Stimulated activated CD4-positive, alpha-beta T cell treated with anti-CD3 and anti-CD28 coated beads, TNF-alpha, amount 100 ng/mL, for 48 hours (primary cell): ENCODE measurements at regions not wholly inside any gene's neighbourhood (a gene's known extent, or its start where the extent isn't known, plus 50 kb on each side); places are given as distances from the start of the nearest gene placed in this dataset.

ENCODE experiments used
- DNase-seq, 3 donors: peaks; one replicate each; pipeline ENCODE4 v3.0.0-alpha.2; 2020; ENCODE audit warnings: low read depth in 3 of 3

GRCh38 chr9:32253731-32254130, 130.7 kb upstream of the ACO1 start:
- DNase-seq = no peak

GRCh38 chr9:32255026-32255425, 129.4 kb upstream of the ACO1 start:
- no peak for DNase-seq

DNA sequence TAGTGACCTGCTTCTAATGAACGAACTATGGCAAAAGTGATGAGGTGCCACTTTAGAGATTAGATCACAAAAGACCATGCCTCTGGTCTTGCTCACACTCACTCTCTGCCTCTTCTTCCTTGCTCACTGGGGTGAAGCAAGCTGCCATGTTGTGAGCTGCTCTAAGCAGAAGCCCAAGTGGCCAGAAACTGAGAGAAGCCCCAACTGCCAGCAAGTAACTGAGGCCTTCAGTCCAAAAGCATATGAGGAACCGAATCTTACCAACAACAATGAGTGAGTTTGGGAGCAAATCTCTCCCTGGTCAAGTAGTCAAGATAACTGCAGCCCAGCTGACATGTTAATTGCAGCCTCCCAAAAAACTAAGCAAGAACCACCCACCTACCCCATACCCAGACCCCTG, 126.0 kb upstream of the ACO1 start:
- no peak for DNase-seq

GRCh38 chr9:32260151-32260862, 124.1 kb upstream of the ACO1 start:
- DNase-seq = no peak

GRCh38 chr9:32264170-32264864, 120.1 kb upstream of the ACO1 start:
- no peak for DNase-seq

GRCh38 chr9:32265037-32265436, 119.4 kb upstream of the ACO1 start:
- no peak for DNase-seq

DNA sequence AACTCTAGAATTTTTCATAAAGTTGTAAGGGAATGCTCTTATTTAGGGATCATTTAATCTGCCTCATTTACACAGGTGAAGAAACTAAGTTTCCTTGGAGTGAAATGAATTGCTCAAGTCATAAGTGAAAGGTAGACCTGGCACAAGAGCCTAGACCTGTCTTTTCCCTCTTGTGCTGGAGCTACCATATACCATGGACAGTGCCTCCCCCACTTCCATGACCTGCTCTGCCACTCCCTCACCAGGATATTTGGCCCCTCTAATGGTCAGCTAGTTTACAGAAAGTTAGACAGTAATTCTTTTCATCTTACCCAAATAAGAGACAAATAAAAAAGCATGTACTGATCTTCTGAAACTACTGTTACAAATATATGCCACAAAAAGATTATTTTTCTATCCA, 105.5 kb upstream of the ACO1 start:
- no peak for DNase-seq

DNA sequence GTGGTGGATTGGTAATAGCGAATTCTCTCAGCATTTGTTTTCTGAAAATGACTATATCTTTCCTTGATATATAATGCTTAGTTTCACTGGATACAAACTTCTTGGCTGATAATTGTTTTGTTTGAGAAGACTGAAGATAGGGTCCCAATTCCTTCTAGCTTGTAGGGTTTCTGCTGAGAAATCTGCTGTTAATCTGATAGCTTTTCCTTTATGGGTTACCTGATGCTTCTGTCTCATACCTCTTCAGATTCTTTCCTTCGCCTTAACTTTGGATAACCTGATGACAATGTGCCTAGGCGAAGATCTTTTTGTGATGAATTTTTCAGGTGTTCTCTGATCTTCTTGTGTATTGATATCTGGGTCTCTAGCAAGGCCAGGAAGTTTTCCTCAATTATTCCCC, 94.7 kb upstream of the ACO1 start:
- DNase-seq = no peak

GRCh38 chr9:32291370-32291769, 93.1 kb upstream of the ACO1 start:
- DNase-seq = no peak

DNA sequence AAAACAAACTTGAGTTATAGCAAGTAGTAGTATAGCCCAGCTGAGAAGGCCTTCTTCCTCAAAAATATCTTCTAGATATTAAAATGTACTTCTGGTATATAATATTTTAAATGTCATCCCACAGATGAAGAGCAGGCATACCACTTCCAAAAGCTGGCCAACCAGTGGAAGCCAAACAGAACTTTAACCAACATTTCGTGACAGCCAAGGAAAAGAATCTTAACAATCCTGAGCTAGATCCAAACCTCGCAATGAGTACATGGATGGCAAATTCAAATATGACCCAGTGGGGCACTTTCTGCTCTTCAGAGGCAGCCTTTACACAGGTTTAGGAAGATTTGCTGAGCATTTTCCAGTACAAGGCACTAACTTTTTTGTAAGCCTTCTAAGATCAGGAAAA, 91.8 kb upstream of the ACO1 start:
- no peak for DNase-seq

- no peak for DNase-seq
Observed at GRCh38 chr9:32293091-32293490, 91.4 kb upstream of the ACO1 start.

- DNase-seq = no peak
Observed at GRCh38 chr9:32294106-32294505, 90.3 kb upstream of the ACO1 start.

DNA sequence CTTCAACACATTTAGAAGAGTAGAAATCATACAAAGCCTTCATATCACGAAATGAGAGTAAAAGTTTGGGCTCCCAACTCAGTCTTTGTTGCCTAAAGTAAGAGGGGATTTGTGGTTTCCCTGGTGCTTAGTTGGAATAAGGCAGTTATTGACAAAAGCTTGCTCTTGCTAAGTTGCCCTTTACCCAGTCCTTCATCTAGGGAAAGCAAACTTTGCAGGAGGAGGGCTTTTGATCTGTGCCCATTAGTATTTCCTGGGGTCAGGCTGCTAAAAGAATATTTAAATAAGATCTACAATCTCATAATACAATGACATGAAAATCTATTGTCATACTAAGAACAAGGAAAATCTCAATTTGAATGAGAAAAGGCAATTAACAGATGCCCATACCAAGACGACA, 84.1 kb upstream of the ACO1 start:
- DNase-seq = no peak

DNA sequence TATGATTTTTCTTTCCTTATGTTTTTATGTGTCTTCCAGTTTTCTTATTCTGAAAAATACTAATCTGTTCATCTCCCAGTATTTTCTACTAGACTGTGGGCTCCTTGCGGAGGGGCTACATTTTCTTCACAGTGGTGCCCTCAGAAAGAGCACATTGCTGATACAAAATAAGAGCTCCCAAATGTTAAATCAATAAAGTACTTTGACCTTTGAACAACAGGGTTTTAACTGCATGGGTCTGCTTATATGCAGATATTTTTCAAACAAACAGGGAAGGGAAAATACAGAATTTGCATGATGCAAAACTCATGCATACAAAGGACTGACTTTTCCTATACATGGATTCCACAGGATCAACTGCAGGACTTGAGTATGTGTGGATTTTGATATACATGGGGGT, 79.9 kb upstream of the ACO1 start:
- DNase-seq = no peak

- DNase-seq = no peak
Observed at GRCh38 chr9:32306006-32306405, 78.4 kb upstream of the ACO1 start.

DNA sequence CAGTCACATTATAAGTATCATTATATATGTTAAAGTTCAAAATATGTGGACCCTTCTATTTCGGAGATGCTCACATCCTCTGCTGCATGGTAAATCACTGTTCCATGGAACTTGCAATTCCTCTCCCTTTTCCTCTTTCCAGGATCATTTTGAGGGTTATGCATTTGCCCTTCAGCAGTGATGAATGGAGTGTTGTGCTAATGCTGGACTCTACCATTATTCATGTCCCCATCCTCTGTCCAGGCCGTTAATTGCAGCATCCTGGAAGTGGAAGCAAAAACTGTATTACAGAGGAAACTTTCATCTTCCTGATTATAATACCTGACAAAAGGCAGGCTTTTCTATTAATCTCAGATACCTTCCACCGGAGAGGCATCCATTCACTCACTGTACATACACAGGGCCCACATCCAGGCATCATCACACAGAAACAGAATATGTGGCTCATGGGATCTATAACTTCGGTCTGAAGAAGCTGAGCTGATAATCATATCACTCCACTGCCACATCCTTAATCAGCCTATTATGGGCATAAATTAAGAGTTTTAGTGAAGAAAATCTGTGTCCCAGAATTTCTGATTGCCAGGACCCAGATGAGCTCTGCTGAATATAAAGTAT, 65.0 kb upstream of the ACO1 start:
- no peak for DNase-seq

GRCh38 chr9:32322622-32323021, 61.8 kb upstream of the ACO1 start:
- no peak for DNase-seq

- DNase-seq = no peak
Observed at GRCh38 chr9:32326146-32326545, 58.3 kb upstream of the ACO1 start.

- DNase-seq = no peak
Observed at GRCh38 chr9:32331240-32331639, 53.2 kb upstream of the ACO1 start.

GRCh38 chr9:32334112-32334511, 50.3 kb upstream of the ACO1 start:
- DNase-seq = no peak
